Gastroesophageal sphincter (tissue), 3 donors: ENCODE measurements at regions not wholly inside any gene's neighbourhood (a gene's known extent, or its start where the extent isn't known, plus 50 kb on each side); places are given as distances from the start of the nearest gene placed in this dataset.

Source experiments
- CTCF ChIP-seq, 4 experiments: fragments of 200-600 bp in 2 of 4; fragments of 450-650 bp in 2 of 4; sonication (generic) in 1 of 4; IDR thresholded peaks; one replicate each; pipeline ENCODE4 v1.5.1; 2017 to 2019; ENCODE audit warnings: antibody characterized with exemption in 4 of 4, mild to moderate bottlenecking in 2 of 4, moderate library complexity in 2 of 4
- EP300 ChIP-seq: sonication (generic); formaldehyde crosslinking; IDR thresholded peaks from one replicate; pipeline ENCODE4 v1.6.1; 2017; ENCODE audit warnings: antibody characterized with exemption, mild to moderate bottlenecking
- POLR2A ChIP-seq, 2 donors: fragments of 450-650 bp; IDR thresholded peaks; one replicate each; pipeline ENCODE4 v1.6.1; 2017; ENCODE audit warnings: antibody characterized with exemption in 2 of 2, mild to moderate bottlenecking in 2 of 2, moderate library complexity in 1 of 2
- POLR2AphosphoS5 ChIP-seq: sonication (generic); formaldehyde crosslinking; IDR thresholded peaks from one replicate; pipeline ENCODE4 v1.6.1; 2017; ENCODE audit warnings: antibody characterized with exemption

- TF ChIP-seq CTCF (IDR thresholded peaks at IDR 0.05) = no peak
- no peak for TF ChIP-seq POLR2AphosphoS5
- TF ChIP-seq POLR2A (IDR thresholded peaks at IDR 0.05) = no peak
- TF ChIP-seq EP300 = no peak
Observed at GRCh38 chr12:107221913-107222312, 128.6 kb upstream of the CRY1 start.
